ENCODE measurements at regions not wholly inside any gene's neighbourhood (a gene's known extent, or its start where the extent isn't known, plus 50 kb on each side); places are given as distances from the start of the nearest gene placed in this dataset.

DNA sequence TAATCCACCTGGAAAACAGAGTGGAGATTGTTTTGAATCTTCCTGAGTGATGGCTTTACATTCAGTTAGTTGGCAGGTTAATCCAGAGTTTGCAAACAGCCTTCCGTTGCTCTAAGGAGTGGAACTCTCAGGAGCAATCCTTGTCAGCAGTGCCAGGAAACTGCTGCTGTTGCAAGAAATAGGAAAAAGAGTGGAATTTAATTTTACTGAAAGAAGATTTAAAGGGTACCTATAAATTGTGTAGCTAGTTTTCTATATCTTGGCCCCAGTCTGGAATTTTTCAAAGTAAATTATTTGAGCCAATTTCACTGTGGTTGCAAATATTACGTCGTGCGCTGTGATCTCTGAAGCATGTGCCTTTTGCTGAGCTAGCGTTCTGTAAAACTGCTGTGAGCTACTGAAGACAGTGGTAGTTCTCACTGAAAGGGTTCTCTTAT is 55.5 kb upstream of the SLC5A12 start:
- DNase-seq (ENCODE audit: low spot score): peak; percentile 21
- in situ Hi-C loops (cut with HindIII; ENCODE audit: low sequenced_read_pairs): no loop called here

DNA sequence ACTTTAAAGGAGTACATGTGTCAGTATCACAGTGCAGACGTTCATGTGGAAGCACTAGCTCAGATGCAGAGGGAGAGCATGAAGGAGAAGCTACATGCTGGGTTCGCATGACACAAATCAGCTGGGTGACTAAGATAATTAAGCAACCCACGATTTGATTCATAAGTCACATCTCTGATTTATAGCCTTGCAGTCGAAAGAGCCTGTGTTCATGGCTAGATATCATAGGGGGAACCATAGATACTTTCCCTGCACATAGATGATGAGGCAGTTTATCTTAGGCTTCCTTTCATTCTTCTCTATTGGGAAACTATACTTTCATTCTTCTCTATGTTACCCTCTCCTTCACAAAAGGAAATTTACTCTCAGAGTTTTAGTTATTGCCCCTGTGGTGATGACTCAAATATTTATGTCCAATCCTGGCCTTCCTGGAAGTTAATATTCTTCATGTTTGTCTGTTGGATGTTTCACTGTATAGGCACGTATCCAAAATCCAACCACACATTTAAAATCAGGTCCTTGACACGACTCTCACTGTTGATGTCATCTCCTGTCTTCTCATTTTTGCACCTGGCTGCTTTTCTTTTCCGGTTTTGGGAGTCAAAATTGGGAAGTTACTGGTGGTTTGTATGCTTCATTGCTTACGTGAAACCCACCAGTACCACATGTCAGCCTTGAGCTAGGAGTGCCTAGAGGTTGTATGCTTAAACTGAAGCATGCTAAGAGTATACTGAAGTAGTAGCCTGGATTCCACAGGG is 56.3 kb upstream of the SLC5A12 start:
- in situ Hi-C loops (cut with HindIII; ENCODE audit: low sequenced_read_pairs): no loop called here
- DNase-seq (ENCODE audit: low spot score): peak; percentile 20

DNA sequence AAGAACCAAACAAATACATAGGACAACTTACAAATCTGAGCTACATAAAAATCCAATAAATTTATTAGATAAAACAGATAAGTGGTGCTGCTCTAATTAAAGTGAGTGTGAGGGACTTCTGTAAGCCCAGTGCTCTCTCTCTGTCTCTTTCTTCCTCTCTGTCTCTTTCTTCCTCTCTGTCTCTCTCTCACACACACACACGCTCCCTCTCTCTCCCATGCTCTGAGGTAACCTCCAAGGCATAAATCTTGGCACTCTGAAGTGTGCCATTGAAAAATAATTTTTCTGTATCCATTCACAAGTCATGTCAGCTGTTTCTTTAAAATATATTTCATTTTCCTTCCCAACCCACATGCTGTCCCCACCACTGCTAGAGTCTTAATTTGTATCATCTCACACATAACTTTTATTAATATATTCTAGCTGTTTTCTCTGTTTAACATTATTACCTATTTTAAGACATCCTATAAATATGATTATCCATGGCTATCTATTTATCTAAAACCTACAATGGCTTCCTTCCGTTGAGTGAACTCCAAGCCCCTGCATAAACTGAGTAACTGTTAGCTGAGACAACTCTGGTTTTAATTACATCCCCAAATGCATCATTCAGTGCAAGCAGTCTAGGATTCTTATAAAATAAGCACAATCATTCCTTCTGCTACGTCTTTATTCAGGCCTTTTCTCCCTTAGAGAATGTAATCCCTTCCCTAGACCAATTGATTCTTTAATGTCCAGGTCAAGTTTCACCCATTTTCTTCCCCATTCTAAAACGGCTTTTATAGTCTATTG is 57.4 kb upstream of the SLC5A12 start:
- in situ Hi-C loops (cut with HindIII; ENCODE audit: low sequenced_read_pairs): no loop called here
- no peak for DNase-seq (ENCODE audit: low spot score)

DNA sequence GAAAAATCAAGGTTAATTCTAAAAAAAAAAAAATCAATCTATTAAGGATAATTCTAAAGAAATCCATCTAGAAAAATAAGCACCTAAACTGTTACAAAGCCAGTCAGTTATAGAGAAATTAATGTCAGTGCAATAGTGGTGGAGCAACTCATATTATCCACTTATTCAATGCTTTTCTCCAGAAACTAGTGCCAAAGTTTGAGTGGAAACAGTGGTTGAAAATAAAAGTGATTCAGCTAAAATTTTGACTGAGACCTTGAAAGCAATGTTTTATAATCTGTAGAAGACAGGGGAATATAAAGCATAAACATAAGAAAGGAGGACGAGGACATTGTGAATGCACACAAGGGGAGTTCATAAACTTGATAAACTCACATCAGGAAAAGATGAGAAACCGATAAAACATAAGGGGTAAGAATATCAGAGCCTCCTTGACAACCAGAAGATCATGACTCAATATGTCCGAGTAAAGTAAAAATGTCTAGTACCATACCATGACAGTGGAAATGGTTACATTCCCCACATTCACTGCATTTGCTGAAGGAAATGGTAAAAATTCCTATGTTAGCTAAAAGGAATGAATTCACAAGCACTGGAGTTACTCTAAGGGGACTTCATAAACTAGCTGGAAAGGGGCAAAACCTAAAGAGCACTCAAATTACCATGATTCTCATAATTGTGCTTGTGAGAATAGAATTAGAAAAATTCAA is 58.7 kb upstream of the SLC5A12 start:
- DNase-seq (ENCODE audit: low spot score): no peak
- in situ Hi-C loops (cut with HindIII; ENCODE audit: low sequenced_read_pairs): no loop called here

DNA sequence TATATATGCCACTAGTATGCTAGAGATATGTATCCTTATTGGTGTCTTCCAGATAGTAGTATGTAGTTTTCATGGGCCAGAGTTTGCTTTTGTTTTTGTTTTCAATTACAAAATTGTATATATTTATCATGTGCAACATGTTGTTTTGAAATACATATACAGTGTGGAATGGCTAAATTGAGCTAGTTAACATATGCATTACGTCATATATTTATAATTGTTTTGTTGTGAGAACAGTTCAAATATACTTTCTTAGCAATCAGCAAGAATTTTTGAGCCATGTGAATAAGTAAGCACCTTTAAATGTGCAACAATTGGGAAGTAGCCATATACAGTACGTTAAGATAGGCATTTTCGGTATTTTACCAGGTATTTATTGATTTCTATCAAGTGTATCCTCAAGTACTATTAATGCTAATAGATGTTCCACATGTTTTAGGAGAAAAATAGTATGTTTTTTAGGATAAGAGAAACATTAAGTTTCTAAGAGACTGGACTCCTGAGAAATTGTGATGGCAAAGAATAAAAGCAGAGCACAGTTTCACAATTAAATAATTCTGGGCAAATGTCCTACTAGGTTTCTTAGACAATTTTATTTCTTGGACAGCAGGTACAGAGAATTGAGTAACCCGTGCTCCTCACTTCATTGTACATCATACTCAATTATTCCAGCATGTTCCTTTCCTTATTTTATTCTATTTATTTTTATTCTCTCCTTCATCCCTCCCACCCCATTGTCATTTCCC is 60.5 kb upstream of the SLC5A12 start:
- in situ Hi-C loops (cut with HindIII; ENCODE audit: low sequenced_read_pairs): no loop called here
- DNase-seq (ENCODE audit: low spot score): no peak

DNA sequence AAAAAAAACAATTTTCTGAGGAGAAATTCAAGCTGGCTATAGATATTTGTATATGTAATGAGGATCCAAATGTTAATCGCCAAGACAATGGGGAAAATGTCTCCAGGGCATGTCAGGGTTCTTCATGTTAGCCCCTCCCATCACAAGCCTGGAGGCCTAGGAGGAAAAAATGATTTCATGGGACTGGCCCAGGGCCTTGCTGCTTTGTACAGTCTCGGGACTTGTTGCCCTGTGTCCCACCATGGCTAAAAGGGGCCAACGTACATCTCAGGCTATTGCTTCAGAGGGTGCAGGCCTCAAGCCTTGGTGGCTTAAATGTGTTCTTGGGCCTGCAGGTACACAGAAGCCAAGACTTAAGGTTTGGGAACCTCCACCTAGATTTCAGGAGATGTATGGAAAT is 62.1 kb upstream of the SLC5A12 start:
- in situ Hi-C loops (cut with HindIII; ENCODE audit: low sequenced_read_pairs): no loop called here
- DNase-seq (ENCODE audit: low spot score): no peak

DNA sequence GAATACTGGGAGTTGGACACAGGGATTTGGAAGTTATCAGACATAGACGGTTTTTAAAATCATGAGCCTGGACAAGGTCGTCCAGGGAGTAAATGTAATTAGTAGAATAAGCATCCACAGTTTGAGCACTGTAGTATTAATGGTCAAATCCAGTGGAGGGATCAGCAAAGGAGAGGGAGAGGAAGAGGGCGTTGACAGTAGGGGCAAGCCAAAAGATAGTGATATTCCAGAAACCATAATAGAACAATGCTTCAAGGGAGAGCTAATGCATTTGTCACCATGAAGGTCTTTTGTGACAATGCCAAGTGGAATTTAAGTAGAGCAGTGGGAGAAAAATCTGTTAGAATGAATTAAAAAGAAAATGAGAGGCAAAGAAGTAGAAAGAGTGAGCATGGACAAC is 68.9 kb upstream of the SLC5A12 start:
- DNase-seq (ENCODE audit: low spot score): no peak
- in situ Hi-C loops (cut with HindIII; ENCODE audit: low sequenced_read_pairs): no loop called here

DNA sequence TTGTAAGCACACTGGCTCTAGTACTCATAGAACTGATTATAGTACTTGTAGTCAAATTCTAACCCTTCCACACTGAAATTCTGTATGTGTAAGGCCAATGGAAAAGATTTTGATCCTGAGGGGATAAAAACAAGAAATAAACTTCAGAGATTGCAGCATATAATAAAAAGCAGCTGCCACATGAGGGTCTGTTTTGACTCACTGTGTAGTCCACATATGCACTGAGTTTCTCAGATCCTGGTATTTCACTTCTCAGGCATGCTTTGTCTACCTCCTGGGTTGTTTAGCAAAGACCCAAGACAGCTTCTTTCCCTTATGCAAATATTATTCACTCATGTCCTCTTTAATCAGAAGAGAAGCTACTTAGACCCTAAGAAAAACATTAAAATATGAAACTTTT is 71.1 kb upstream of the SLC5A12 start:
- DNase-seq (ENCODE audit: low spot score): no peak
- in situ Hi-C loops (cut with HindIII; ENCODE audit: low sequenced_read_pairs): no loop called here

DNA sequence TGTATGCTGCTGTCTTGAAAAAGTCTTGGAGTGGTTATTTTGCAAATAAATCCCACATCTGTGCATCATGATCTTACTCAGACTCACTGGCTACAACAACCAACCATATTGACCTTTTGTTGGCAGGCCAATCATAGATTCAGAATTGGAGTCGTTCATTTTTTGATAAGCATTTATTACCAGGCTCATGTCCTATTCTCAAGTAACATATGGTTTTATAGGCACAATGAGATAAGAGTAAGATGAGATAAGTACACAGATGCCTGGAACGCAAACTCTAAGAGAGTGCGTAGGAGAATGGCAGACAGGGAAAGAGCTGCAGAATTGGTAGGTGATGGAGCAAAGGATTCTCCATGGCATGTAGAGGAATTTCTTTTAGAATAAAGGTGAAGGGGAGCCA is 71.6 kb upstream of the SLC5A12 start:
- in situ Hi-C loops (cut with HindIII; ENCODE audit: low sequenced_read_pairs): no loop called here
- no peak for DNase-seq (ENCODE audit: low spot score)

DNA sequence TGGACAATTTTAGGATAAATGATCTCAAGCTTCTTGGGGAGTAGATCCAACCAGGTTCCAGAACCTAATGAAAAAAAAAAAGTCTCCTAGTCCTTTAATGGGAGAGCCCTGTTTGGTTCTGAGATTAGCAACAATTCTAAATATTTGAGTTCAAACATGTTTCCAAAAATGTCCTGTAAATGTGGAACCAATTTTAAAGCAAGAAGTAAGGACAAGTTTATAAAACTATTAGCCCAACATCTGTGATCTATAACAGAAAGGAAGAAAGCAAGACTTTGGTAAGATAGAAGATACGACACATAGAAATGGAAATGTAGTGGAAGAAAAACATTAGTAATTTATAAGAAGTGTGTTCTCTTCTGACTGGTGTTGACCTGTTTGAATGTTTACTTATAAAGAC is 79.7 kb upstream of the SLC5A12 start:
- in situ Hi-C loops (cut with HindIII; ENCODE audit: low sequenced_read_pairs): no loop called here

DNA sequence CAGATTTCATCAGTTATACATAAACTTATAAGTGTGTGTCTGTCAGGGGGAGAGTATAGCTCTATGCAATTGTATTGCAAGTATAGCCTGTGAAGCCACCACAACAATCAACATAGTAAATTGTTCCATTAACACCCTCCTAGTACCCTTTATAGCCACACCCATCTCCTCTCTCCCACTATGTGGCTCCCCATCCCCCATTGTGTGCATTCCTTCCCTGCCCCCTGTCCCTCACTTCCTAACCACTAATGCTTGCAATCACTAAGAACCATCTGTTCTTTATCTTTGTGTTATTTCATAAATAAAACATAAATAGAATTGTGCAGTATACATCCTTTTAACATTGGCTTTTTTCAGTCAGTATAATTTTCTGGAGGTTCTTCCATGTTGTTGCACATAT is 83.1 kb upstream of the SLC5A12 start:
- in situ Hi-C loops (cut with HindIII; ENCODE audit: low sequenced_read_pairs): no loop called here
- DNase-seq (ENCODE audit: low spot score): no peak

More for the DNA sequence above, 79.7 kb upstream of the SLC5A12 start:
- DNase-seq (ENCODE audit: low spot score): no peak

DNA sequence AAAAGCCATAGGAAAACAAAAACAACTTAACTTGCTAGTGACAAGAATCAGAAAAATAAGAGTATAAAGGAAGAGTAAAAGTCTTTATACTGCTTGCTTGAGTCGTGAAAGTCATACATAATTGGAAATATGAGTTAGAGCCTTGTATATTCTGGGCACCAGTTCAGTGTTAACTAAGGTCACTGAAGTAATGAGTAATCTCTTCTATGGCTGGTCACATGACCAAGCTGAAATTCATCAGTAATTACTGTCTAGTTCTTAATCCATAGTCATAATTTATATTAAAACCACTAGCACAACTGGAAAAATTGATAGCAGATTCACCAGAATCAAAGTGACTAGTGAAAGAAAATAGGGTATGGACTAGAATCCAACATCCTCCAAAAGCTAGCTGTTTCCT is 84.4 kb upstream of the SLC5A12 start:
- DNase-seq (ENCODE audit: low spot score): no peak
- in situ Hi-C loops (cut with HindIII; ENCODE audit: low sequenced_read_pairs): no loop called here

DNA sequence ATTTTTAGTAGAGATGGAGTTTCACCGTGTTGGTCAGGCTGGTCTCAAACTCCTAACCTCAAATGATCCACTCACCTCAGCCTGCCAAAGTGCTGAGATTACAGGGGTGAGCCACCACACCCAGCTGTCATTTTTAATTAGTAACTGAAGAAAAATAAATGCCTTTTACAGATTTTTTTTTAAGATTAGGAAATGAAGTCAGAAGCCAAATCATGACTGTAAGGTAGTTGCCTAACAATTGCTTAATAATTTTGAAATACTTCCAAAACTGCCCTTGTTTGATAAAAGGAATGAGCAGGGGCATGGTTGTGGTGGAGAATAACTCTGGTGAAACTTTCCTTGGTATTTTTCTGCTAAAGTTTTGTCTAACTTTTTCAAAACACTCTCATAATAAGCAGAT is 98.9 kb upstream of the SLC5A12 start:
- in situ Hi-C loops (cut with HindIII; ENCODE audit: low sequenced_read_pairs): no loop called here
- no peak for DNase-seq (ENCODE audit: low spot score)

DNA sequence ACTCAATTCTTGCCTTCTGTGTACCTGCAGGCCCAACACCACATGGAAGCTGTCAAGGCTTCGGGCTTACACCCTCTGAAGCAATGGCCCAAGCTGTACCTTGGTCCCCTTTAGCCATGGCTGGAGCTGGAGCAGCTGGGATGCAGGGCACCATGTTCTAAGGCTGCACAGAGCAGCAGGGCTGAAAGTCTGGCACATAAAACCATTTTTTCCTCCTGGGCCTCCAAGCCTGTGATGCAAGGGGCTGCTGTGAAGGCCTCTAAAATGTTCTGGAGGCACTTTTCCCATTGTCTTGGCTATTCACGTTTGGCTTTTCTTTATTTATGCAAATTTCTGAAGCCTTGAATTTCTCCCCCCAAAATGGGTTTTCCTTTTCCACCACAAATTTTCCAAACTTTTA is 102.1 kb upstream of the SLC5A12 start:
- DNase-seq (ENCODE audit: low spot score): no peak
- in situ Hi-C loops (cut with HindIII; ENCODE audit: low sequenced_read_pairs): no loop called here

DNA sequence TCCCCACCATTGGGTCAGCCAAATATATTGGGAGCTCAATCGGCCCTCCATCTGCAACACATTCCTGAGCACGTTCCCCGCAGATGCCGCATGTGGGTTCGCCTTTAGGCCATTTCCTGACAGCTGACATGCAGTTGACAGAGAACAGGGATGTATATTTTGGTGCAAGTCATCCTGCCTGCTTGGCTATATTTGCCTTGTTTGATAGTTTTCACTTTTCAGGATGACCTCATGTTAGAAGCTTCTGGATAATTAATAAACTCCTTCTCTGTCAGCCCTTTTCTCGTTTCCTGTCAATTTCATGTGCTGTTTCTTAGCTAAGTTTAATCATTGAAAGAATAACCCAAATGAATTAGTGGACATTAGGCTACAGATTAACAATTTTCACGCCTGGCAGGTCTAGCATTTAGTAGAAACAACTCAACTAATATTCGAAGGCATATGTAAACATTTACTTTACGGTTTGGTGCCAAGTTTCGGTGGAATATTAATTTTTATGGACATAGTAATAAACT is 105.8 kb upstream of the SLC5A12 start:
- DNase-seq (ENCODE audit: low spot score): no peak
- in situ Hi-C loops (cut with HindIII; ENCODE audit: low sequenced_read_pairs): no loop called here

DNA sequence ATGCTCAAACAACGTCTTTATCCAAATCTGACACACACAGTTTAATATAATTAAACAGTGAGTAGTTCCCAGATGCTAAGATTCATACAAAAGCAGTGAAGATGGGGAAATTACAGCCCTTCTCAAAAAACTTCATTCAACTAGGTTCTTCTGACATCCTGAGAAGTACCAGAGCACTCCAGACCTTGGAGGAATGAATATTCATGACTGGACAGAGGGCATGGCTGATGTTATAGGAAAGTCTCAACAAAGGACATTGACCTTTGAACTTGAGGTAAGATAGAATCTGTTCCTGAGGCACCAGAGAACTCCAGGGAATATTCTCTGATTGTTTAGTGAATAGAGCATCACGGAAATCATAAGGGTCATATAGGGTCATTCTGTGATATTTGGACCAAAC is 106.4 kb upstream of the SLC5A12 start:
- no peak for DNase-seq (ENCODE audit: low spot score)
- in situ Hi-C loops (cut with HindIII; ENCODE audit: low sequenced_read_pairs): no loop called here

DNA sequence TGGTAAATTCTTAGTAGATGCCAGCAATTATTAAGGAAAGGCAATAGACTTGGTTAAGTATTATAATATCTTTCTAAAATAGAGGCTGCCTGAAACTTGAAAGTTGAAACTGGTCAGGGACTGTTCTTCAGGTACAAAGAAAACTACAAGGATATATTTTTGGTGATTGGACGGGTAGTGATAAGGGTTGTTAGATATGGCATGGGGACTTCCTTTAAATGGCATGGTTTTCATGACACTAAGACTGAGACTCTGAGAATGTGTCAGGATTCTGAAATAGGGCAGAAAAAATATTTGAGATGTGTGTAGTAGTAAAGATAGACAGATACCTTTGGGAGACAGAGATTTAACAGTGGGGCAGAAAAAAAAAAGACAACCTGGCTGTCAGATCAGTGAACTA is 108.4 kb upstream of the SLC5A12 start:
- in situ Hi-C loops (cut with HindIII; ENCODE audit: low sequenced_read_pairs): no loop called here

DNA sequence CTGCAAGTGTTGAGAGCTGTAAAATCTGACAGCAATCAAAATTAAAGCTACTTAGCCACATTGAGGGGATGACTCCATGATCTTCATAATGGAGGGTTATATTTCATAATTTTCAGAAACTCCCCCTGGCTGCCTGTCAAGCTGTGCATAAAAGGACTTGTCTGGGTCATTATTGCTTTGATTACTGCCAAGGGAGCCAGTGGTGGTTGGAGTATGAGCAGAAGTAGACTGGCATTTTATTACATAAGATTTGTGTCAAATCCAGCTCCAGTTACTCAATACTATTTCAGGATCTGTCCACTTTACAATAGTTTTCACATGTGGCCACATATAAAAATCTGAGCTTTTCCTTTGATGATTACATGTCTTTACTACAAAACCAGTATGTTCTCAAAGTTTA is 108.9 kb upstream of the SLC5A12 start:
- DNase-seq (ENCODE audit: low spot score): no peak
- in situ Hi-C loops (cut with HindIII; ENCODE audit: low sequenced_read_pairs): no loop called here

More for the DNA sequence above, 108.4 kb upstream of the SLC5A12 start:
- no peak for DNase-seq (ENCODE audit: low spot score)

DNA sequence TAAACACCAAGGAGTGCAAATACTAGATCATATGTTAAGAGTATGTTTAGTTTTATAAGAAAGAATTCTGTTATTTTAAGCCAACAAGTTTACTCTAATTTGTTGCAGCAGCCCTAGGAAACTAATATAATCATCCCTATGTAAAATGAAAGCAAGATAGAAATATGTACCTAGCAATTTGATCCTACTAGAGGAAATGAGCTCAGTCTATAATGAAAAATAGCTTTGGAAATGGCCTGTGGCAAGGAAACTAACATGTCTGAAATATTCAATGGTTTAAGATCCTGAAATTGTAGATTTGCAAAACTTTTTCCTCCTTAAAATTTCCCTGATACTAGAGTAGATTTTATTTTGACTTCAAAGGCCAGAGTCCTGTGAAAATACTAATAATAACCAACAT is 112.7 kb upstream of the SLC5A12 start:
- no peak for DNase-seq (ENCODE audit: low spot score)
- in situ Hi-C loops (cut with HindIII; ENCODE audit: low sequenced_read_pairs): no loop called here

All from G401 (cell line).